ENCODE measurements at regions not wholly inside any gene's neighbourhood (a gene's known extent, or its start where the extent isn't known, plus 50 kb on each side); places are given as distances from the start of the nearest gene placed in this dataset.

DNA sequence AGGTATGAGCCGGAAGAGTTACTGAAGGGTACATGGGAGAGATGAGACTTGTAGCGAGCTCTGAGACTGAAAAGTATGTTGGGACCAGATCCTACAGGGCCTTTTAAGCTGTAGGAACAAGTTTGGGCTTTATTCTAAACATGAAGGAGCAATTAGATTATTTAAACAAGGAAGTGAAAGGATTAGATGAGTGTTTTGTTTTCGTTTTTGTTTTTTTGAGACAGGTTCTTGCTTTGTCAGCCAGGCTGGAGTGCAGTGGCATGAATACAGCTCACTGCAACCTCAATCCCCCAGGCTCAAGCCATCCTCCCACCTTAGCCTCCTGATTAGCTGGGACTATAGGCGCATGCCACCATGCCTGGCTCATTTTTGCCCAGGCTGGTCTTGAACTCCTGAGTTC is 110.7 kb downstream of the C1D start:
- ChIA-PET CTCF (no interaction called here), POLR2A (no interaction called here)
- Mint-ChIP-seq H3K27me3 (ENCODE audit: low read depth) (0 out of 2 replicates have a peak, but pooled peaks cover 3% of the 10 kb centered on the region), H3K27ac (no peak overlapping the region), H3K4me3 (no peak overlapping the region), H3K9me3 (peaks cover 3% of the 10 kb centered on the region), H3K36me3 (no peaks in the 10 kb centered on the region), H3K4me1 (no peaks in the 10 kb centered on the region; the same call in 1 of the 2 replicates)
- ATAC-seq (no peak), DNase-seq (ENCODE audit: low spot score) (no peak)
- TF ChIP-seq E2F4 (CRISPR knock-in tag; IDR thresholded peaks at IDR 0.05; ENCODE audit: borderline replicate concordance, low read depth) = no peak
- TF ChIP-seq, protein P1, sequence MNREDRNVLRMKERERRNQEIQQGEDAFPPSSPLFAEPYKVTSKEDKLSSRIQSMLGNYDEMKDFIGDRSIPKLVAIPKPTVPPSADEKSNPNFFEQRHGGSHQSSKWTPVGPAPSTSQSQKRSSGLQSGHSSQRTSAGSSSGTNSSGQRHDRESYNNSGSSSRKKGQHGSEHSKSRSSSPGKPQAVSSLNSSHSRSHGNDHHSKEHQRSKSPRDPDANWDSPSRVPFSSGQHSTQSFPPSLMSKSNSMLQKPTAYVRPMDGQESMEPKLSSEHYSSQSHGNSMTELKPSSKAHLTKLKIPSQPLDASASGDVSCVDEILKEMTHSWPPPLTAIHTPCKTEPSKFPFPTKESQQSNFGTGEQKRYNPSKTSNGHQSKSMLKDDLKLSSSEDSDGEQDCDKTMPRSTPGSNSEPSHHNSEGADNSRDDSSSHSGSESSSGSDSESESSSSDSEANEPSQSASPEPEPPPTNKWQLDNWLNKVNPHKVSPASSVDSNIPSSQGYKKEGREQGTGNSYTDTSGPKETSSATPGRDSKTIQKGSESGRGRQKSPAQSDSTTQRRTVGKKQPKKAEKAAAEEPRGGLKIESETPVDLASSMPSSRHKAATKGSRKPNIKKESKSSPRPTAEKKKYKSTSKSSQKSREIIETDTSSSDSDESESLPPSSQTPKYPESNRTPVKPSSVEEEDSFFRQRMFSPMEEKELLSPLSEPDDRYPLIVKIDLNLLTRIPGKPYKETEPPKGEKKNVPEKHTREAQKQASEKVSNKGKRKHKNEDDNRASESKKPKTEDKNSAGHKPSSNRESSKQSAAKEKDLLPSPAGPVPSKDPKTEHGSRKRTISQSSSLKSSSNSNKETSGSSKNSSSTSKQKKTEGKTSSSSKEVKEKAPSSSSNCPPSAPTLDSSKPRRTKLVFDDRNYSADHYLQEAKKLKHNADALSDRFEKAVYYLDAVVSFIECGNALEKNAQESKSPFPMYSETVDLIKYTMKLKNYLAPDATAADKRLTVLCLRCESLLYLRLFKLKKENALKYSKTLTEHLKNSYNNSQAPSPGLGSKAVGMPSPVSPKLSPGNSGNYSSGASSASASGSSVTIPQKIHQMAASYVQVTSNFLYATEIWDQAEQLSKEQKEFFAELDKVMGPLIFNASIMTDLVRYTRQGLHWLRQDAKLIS (CRISPR knock-in tag; IDR thresholded peaks at IDR 0.05; ENCODE audit: borderline replicate concordance) = no peak
- no peak for TF ChIP-seq ZBTB21 (CRISPR knock-in tag; IDR thresholded peaks at IDR 0.05; ENCODE audit: borderline replicate concordance)
- TF ChIP-seq IRF2 (CRISPR knock-in tag; IDR thresholded peaks at IDR 0.05; ENCODE audit: borderline replicate concordance, low read depth) = no peak
- TF ChIP-seq ZNF671 (CRISPR knock-in tag; IDR thresholded peaks at IDR 0.05) = no peak
- TF ChIP-seq, protein P2, sequence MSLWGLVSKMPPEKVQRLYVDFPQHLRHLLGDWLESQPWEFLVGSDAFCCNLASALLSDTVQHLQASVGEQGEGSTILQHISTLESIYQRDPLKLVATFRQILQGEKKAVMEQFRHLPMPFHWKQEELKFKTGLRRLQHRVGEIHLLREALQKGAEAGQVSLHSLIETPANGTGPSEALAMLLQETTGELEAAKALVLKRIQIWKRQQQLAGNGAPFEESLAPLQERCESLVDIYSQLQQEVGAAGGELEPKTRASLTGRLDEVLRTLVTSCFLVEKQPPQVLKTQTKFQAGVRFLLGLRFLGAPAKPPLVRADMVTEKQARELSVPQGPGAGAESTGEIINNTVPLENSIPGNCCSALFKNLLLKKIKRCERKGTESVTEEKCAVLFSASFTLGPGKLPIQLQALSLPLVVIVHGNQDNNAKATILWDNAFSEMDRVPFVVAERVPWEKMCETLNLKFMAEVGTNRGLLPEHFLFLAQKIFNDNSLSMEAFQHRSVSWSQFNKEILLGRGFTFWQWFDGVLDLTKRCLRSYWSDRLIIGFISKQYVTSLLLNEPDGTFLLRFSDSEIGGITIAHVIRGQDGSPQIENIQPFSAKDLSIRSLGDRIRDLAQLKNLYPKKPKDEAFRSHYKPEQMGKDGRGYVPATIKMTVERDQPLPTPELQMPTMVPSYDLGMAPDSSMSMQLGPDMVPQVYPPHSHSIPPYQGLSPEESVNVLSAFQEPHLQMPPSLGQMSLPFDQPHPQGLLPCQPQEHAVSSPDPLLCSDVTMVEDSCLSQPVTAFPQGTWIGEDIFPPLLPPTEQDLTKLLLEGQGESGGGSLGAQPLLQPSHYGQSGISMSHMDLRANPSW (CRISPR knock-in tag; conservative IDR thresholded peaks at IDR 0.05; ENCODE audit: low read depth) = no peak
- no peak for TF ChIP-seq PREB (CRISPR knock-in tag; IDR thresholded peaks at IDR 0.05; ENCODE audit: borderline replicate concordance)
- TF ChIP-seq TEAD1 (CRISPR knock-in tag; IDR thresholded peaks at IDR 0.05) = no peak
- no peak for TF ChIP-seq NFYB (CRISPR knock-in tag; conservative IDR thresholded peaks at IDR 0.05; ENCODE audit: low read depth)
- no peak for TF ChIP-seq ZNF317 (CRISPR knock-in tag; IDR thresholded peaks at IDR 0.05; ENCODE audit: borderline replicate concordance, low read depth)
- TF ChIP-seq, protein P3, sequence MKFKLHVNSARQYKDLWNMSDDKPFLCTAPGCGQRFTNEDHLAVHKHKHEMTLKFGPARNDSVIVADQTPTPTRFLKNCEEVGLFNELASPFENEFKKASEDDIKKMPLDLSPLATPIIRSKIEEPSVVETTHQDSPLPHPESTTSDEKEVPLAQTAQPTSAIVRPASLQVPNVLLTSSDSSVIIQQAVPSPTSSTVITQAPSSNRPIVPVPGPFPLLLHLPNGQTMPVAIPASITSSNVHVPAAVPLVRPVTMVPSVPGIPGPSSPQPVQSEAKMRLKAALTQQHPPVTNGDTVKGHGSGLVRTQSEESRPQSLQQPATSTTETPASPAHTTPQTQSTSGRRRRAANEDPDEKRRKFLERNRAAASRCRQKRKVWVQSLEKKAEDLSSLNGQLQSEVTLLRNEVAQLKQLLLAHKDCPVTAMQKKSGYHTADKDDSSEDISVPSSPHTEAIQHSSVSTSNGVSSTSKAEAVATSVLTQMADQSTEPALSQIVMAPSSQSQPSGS (CRISPR knock-in tag; IDR thresholded peaks at IDR 0.05; ENCODE audit: borderline replicate concordance, low read depth) = no peak
- no peak for TF ChIP-seq ATF3 (CRISPR knock-in tag; conservative IDR thresholded peaks at IDR 0.05)
- TF ChIP-seq USF1 (CRISPR knock-in tag; IDR thresholded peaks at IDR 0.05) = no peak
- TF ChIP-seq SOX15 (CRISPR knock-in tag; IDR thresholded peaks at IDR 0.05) = no peak
- TF ChIP-seq SMAD3 (CRISPR knock-in tag; IDR thresholded peaks at IDR 0.05; ENCODE audit: borderline replicate concordance) = no peak
- TF ChIP-seq, protein P4, sequence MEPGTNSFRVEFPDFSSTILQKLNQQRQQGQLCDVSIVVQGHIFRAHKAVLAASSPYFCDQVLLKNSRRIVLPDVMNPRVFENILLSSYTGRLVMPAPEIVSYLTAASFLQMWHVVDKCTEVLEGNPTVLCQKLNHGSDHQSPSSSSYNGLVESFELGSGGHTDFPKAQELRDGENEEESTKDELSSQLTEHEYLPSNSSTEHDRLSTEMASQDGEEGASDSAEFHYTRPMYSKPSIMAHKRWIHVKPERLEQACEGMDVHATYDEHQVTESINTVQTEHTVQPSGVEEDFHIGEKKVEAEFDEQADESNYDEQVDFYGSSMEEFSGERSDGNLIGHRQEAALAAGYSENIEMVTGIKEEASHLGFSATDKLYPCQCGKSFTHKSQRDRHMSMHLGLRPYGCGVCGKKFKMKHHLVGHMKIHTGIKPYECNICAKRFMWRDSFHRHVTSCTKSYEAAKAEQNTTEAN (CRISPR knock-in tag; IDR thresholded peaks at IDR 0.05) = no peak
- no peak for TF ChIP-seq NR1H2 (CRISPR knock-in tag; IDR thresholded peaks at IDR 0.05)
- no peak for TF ChIP-seq ZNF281 (CRISPR knock-in tag; IDR thresholded peaks at IDR 0.05)
- TF ChIP-seq SP1 (CRISPR knock-in tag; conservative IDR thresholded peaks at IDR 0.05) = no peak
